ENCODE measurements at regions not wholly inside any gene's neighbourhood (a gene's known extent, or its start where the extent isn't known, plus 50 kb on each side); places are given as distances from the start of the nearest gene placed in this dataset.
"Not testable (repeated sequence)": the region's sequence is repeated elsewhere in the genome, so short reads cannot be mapped to it uniquely, and the experiment has no call there.

DNA sequence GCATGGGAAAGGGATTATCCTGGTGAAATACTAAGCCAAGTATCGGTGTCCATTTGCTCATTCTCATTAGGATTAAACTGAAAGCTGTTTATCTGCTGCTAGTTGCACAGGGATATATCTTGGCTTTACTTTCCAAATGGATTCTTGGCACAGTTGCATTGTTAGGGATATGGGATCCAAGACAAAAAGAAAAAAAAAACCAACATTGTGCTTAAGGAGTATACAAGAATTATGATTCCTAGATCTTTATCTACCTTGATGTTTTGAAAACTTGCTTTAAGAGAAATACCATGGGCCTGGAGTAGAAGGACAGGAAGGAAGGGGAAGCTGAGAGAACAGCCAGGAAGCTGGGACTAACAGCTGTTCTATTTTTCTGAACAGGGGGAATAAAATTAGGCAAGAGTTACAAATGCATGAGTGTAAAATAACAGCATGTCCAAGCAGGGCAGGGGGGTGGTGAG, 107.6 kb downstream of the ATXN3L start (continued):
- TF ChIP-seq FOSL2 (IDR thresholded peaks at IDR 0.05; ENCODE audit: borderline replicate concordance, low read depth) (peak; percentile 29; the same call in 1 of the 2 replicates), REST (IDR thresholded peaks at IDR 0.05; ENCODE audit: low read depth, low read length) (no peak), FOXJ3 (CRISPR knock-in tag; IDR thresholded peaks at IDR 0.05) (no peak), MAX (IDR thresholded peaks at IDR 0.05; ENCODE audit: low read depth) (0 out of 2 replicates have a peak, but pooled peaks have one; percentile 38), RCOR1 (IDR thresholded peaks at IDR 0.05; ENCODE audit: low read length) (no peak), MXI1 (IDR thresholded peaks at IDR 0.05; ENCODE audit: low read depth, low read length) (no peak), NFIC (IDR thresholded peaks at IDR 0.05; ENCODE audit: borderline replicate concordance) (peak; percentile 85), EP300 (IDR thresholded peaks at IDR 0.05; ENCODE audit: borderline replicate concordance in 1 of 2, low read depth in 1 of 2, low read length in 1 of 2) (peak in 1 of 2 experiments; percentile 85; a peak in 2 of 4 replicates), CHD2 (IDR thresholded peaks at IDR 0.05; ENCODE audit: low read length, partially characterized antibody) (no peak), EZH2phosphoT487 (IDR thresholded peaks at IDR 0.05; ENCODE audit: borderline replicate concordance, low read depth) (no peak)
- TF ChIP-seq, protein P1, sequence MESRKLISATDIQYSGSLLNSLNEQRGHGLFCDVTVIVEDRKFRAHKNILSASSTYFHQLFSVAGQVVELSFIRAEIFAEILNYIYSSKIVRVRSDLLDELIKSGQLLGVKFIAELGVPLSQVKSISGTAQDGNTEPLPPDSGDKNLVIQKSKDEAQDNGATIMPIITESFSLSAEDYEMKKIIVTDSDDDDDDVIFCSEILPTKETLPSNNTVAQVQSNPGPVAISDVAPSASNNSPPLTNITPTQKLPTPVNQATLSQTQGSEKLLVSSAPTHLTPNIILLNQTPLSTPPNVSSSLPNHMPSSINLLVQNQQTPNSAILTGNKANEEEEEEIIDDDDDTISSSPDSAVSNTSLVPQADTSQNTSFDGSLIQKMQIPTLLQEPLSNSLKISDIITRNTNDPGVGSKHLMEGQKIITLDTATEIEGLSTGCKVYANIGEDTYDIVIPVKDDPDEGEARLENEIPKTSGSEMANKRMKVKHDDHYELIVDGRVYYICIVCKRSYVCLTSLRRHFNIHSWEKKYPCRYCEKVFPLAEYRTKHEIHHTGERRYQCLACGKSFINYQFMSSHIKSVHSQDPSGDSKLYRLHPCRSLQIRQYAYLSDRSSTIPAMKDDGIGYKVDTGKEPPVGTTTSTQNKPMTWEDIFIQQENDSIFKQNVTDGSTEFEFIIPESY (IDR thresholded peaks at IDR 0.05; ENCODE audit: borderline replicate concordance, low read depth) = 0 out of 2 replicates have a peak, but pooled peaks have one; percentile 42

DNA sequence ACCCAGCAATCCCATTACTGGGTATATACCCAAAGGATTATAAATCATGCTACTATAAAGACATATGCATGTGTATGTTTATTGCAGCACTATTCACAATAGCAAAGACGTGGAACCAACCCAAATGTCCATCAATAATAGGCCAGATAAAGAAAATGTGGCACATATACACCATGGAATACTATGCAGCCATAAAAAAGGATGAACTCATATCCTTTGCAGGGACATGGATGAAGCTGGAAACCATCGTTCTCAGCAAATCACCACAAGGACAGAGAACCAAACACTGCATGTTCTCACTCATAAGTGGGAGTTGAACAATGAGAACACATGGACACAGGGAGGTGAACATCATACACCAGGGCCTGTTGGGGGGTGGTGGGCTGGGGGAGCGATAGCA, 109.7 kb downstream of the ATXN3L start:
- H3K9ac ChIP-seq = peak overlapping the region; percentile 25; the same call in 1 of the 2 replicates
- POLR2A ChIA-PET; H3K9me3 ChIP-seq; H3K9me2 ChIP-seq; DNase-seq; H2AFZ ChIP-seq (ENCODE audit: low read depth); H4K20me1 ChIP-seq (ENCODE audit: insufficient read depth); H3K4me2 ChIP-seq; CTCF ChIA-PET; H3K79me2 ChIP-seq (ENCODE audit: insufficient read depth); H3K4me3 ChIP-seq (ENCODE audit: low read depth in 2 of 2, low read length in 1 of 2); H3K27me3 ChIP-seq (ENCODE audit: insufficient read depth); H3K36me3 ChIP-seq (replicated peaks in 1 of 2; ENCODE audit: control insufficient read depth in 1 of 2, insufficient read depth in 2 of 2, low read length in 1 of 2): not testable (repeated sequence)
- 67% methylated on average over 3 of the region's 3 CpGs for WGBS (ENCODE audit: low lambda C conversion rate)
- H3K4me1 ChIP-seq (ENCODE audit: control insufficient read depth in 1 of 2, insufficient read depth in 2 of 2, low read depth in 1 of 2, low read length in 1 of 2) = peaks cover 0 to 20% of the 10 kb centered on the region in 2 experiments; a peak in 2 of 4 replicates
- peak overlapping the region in 1 of 2 experiments; percentile 94; a peak in 2 of 4 replicates for H3K27ac ChIP-seq (ENCODE audit: low read depth in 2 of 2, low read length in 1 of 2)
- peaks cover 49% of the 10 kb centered on the region for H3F3A ChIP-seq (replicated peaks; ENCODE audit: insufficient read depth)
